ENCODE measurements at regions not wholly inside any gene's neighbourhood (a gene's known extent, or its start where the extent isn't known, plus 50 kb on each side); places are given as distances from the start of the nearest gene placed in this dataset.

DNA sequence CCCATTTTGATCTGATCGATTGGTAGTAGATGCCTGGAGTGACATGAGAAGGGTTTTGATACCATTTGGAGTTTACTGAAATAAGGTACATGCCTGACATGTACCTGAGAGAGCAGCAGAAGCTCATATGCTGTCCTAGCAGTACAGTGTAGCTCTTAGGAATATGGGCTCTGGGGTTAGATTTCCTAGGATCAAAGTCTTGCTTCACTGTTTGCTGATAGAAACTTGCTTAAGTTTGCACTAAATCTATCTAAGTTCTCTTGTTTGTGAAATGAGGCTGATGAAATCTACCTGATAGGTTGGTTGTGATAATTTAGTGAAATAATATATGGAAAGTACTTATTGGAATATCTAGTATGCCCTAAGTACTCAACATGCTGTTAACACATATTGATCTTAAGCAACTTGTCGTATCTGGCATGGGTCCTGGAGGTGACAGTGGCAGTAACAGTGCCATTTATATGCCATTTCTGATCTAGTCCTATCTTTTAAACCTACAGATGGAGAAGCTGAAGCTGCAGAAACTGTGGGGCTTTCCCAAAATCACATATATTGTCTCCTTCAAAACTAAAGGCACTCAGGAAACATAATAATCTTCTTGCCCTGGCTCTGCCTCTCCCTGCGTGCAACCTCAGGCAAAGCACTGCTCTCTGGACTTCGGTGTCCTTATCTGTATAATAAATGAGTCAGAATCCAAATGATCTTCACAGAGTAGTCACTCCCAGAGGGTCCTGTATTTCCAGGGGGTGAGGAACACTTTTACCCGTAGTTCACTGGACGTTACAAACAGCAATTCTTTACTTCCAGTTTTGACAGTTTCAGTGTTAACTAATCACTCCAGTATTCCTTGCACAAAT, 223.6 kb upstream of the SETMAR start:
- TF ChIP-seq CTCF (IDR thresholded peaks at IDR 0.05) (no peak), POLR2A (IDR thresholded peaks at IDR 0.05) (no peak), EP300 (IDR thresholded peaks at IDR 0.05) (no peak), POLR2AphosphoS5 (IDR thresholded peaks at IDR 0.05) (no peak)
